ENCODE measurements at regions not wholly inside any gene's neighbourhood (a gene's known extent, or its start where the extent isn't known, plus 50 kb on each side); places are given as distances from the start of the nearest gene placed in this dataset.

DNA sequence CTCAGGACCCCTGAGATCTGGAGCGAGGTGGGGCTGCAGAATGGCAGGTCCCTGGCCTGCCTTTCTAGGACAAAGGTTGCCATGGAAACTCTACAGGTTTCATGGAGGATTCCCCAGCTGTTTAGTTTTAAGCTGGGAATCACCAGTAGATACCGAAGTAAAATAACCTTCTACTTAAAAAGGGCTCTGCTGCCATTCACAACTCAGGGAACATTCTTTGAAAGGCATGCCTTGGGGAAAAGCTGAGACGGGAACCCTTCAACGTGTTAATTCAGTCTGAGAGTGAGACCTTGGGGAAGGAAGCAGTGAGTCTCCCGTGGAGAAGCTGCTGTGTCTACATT, 493.3 kb downstream of the BRD1 start:
- peaks cover 1 to 50% of the 10 kb centered on the region in 2 experiments for H3K27me3 ChIP-seq (ENCODE audit: control insufficient read depth in 1 of 2, insufficient read depth in 2 of 2, low read length in 2 of 2)
- FAIRE-seq: no peak

More for the DNA sequence above, 493.3 kb downstream of the BRD1 start:
- Histone ChIP-seq H3K4me3 (replicated peaks in 1 of 3; ENCODE audit: insufficient read depth in 1 of 3, low read depth in 2 of 3, low read length in 3 of 3) (no peak overlapping the region), H3K36me3 (replicated peaks in 1 of 2; ENCODE audit: control insufficient read depth in 1 of 2, insufficient read depth in 2 of 2, low read length in 2 of 2) (no peaks in the 10 kb centered on the region), H3K4me1 (ENCODE audit: insufficient read depth, low read length) (no peaks in the 10 kb centered on the region), H4K20me1 (ENCODE audit: insufficient read depth, low read length) (no peaks in the 10 kb centered on the region), H3K79me2 (ENCODE audit: insufficient read depth, low read length) (no peaks in the 10 kb centered on the region), H3K4me2 (ENCODE audit: low read depth, low read length) (no peak overlapping the region), H2AFZ (ENCODE audit: low read length) (no peak overlapping the region), H3K27ac (ENCODE audit: extremely low read length, insufficient read depth, low read length) (no peak overlapping the region), H3K9me3 (ENCODE audit: low read length) (no peaks in the 10 kb centered on the region), H3K9ac (ENCODE audit: insufficient read depth, low read depth, low read length) (no peak overlapping the region)
- 0% methylated on average over 4 of the region's 5 CpGs for WGBS (ENCODE audit: low lambda C conversion rate)
- POLR2A ChIA-PET: no interaction called here
- CTCF ChIA-PET (ENCODE audit: low intra/inter-chr PET ratio, low total read pairs): no interaction called here
- no peak for DNase-seq (ENCODE audit: low spot score)
- ATAC-seq: no peak
- in situ Hi-C loops (cut with HindIII; ENCODE audit: extremely low pct_ligation_motif_present, low pct_unique_long_range_greater_than_20kb): no loop called here
- intact Hi-C loops (cut with micrococcal nuclease; ENCODE audit: unreplicated experiment): no loop called here
- TF ChIP-seq, protein P1, sequence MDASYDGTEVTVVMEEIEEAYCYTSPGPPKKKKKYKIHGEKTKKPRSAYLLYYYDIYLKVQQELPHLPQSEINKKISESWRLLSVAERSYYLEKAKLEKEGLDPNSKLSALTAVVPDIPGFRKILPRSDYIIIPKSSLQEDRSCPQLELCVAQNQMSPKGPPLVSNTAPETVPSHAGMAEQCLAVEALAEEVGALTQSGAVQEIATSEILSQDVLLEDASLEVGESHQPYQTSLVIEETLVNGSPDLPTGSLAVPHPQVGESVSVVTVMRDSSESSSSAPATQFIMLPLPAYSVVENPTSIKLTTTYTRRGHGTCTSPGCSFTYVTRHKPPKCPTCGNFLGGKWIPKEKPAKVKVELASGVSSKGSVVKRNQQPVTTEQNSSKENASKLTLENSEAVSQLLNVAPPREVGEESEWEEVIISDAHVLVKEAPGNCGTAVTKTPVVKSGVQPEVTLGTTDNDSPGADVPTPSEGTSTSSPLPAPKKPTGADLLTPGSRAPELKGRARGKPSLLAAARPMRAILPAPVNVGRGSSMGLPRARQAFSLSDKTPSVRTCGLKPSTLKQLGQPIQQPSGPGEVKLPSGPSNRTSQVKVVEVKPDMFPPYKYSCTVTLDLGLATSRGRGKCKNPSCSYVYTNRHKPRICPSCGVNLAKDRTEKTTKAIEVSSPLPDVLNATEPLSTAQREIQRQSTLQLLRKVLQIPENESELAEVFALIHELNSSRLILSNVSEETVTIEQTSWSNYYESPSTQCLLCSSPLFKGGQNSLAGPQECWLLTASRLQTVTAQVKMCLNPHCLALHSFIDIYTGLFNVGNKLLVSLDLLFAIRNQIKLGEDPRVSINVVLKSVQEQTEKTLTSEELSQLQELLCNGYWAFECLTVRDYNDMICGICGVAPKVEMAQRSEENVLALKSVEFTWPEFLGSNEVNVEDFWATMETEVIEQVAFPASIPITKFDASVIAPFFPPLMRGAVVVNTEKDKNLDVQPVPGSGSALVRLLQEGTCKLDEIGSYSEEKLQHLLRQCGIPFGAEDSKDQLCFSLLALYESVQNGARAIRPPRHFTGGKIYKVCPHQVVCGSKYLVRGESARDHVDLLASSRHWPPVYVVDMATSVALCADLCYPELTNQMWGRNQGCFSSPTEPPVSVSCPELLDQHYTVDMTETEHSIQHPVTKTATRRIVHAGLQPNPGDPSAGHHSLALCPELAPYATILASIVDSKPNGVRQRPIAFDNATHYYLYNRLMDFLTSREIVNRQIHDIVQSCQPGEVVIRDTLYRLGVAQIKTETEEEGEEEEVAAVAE (CRISPR knock-in tag; IDR thresholded peaks at IDR 0.05; ENCODE audit: borderline replicate concordance): no peak
- no peak for TF ChIP-seq HMGXB4 (CRISPR knock-in tag; IDR thresholded peaks at IDR 0.05; ENCODE audit: borderline replicate concordance in 1 of 2, low read depth in 1 of 2)
- TF ChIP-seq RBM22 (optimal IDR thresholded peaks at IDR 0.05; ENCODE audit: low read length): no peak
- TF ChIP-seq MAFG (CRISPR knock-in tag; IDR thresholded peaks at IDR 0.05): no peak
- TF ChIP-seq ZNF576 (CRISPR knock-in tag; IDR thresholded peaks at IDR 0.05): no peak
- no peak for TF ChIP-seq JUN (CRISPR knock-in tag; IDR thresholded peaks at IDR 0.05)
- TF ChIP-seq SATB2 (CRISPR knock-in tag; IDR thresholded peaks at IDR 0.05): no peak
- TF ChIP-seq ZNF503 (CRISPR knock-in tag; IDR thresholded peaks at IDR 0.05): no peak
- TF ChIP-seq, protein P2, sequence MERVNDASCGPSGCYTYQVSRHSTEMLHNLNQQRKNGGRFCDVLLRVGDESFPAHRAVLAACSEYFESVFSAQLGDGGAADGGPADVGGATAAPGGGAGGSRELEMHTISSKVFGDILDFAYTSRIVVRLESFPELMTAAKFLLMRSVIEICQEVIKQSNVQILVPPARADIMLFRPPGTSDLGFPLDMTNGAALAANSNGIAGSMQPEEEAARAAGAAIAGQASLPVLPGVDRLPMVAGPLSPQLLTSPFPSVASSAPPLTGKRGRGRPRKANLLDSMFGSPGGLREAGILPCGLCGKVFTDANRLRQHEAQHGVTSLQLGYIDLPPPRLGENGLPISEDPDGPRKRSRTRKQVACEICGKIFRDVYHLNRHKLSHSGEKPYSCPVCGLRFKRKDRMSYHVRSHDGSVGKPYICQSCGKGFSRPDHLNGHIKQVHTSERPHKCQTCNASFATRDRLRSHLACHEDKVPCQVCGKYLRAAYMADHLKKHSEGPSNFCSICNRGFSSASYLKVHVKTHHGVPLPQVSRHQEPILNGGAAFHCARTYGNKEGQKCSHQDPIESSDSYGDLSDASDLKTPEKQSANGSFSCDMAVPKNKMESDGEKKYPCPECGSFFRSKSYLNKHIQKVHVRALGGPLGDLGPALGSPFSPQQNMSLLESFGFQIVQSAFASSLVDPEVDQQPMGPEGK (CRISPR knock-in tag; IDR thresholded peaks at IDR 0.05): no peak
- no peak for TF ChIP-seq SMARCC2 (IDR thresholded peaks at IDR 0.05)
- no TSS peak for BruUV-seq (replicated peaks)

Measured in HepG2 (cell line).